IMR-90 (cell line): ENCODE measurements at regions not wholly inside any gene's neighbourhood (a gene's known extent, or its start where the extent isn't known, plus 50 kb on each side); places are given as distances from the start of the nearest gene placed in this dataset.
"Not testable (repeated sequence)": the region's sequence is repeated elsewhere in the genome, so short reads cannot be mapped to it uniquely, and the experiment has no call there.

Experiments
- ATAC-seq: fragments of 200-7000 bp; cut with Tn5 transposase; 2 replicates; pipeline ENCODE4 v1.9.1; 2020; ENCODE audit warnings: low read depth, mild to moderate bottlenecking, moderate library complexity
- BruUV-seq: library from RNA; stranded (reverse); fragments of 400-500 nt; replicated peaks from 2 replicates; lab custom pipeline; 2021; lab: Mats Ljungman, UMichigan
- CTCF ChIA-PET: fragments of 300-600 bp; formaldehyde crosslinking; extraction: SDS; loops from one replicate; lab custom pipeline; 2021; ENCODE audit warnings: antibody characterized with exemption; lab: Yijun Ruan, JAX
- POLR2A ChIA-PET: fragments of 300-600 bp; sonication (Branson Sonifier 250); formaldehyde crosslinking; loops from one replicate; lab custom pipeline; 2022; ENCODE audit warnings: antibody characterized with exemption; ENCODE audit not compliant: unreplicated experiment; lab: Charles Lee
- DNase-seq: peaks from one replicate; pipeline ENCODE4 v3.0.0; 2013
- H2AFZ ChIP-seq: replicated peaks from 2 replicates; pipeline ENCODE3; 2013; ENCODE audit warnings: low read length, mild to moderate bottlenecking; ENCODE audit not compliant: poor library complexity
- H2AK5ac ChIP-seq: 2 replicates; pipeline ENCODE4 v1.6.1; 2013; ENCODE audit warnings: low read depth, low read length, inconsistent platforms
- H2AK9ac ChIP-seq: replicated peaks from 2 replicates; pipeline ENCODE3; 2013; ENCODE audit warnings: mild to moderate bottlenecking, low read depth, low read length, moderate library complexity; ENCODE audit not compliant: poor library complexity
- H2BK120ac ChIP-seq: 2 replicates; pipeline ENCODE4 v1.6.1; 2013; ENCODE audit warnings: low read depth, low read length, inconsistent platforms
- H2BK15ac ChIP-seq: 3 replicates; pipeline ENCODE4 v1.6.1; 2013; ENCODE audit warnings: low read depth, low read length, inconsistent platforms
- H2BK20ac ChIP-seq: 2 replicates; pipeline ENCODE4 v1.6.1; 2013; ENCODE audit warnings: low read depth, mild to moderate bottlenecking, inconsistent platforms, low read length, moderate library complexity
- H2BK5ac ChIP-seq: 2 replicates; pipeline ENCODE4 v1.6.1; 2013; ENCODE audit warnings: mild to moderate bottlenecking, low read depth, low read length, inconsistent platforms; ENCODE audit not compliant: poor library complexity, severe bottlenecking
- H3K14ac ChIP-seq: replicated peaks from 2 replicates; pipeline ENCODE4 v1.6.1; 2013; ENCODE audit warnings: low read depth, low read length, inconsistent platforms
- H3K18ac ChIP-seq: 2 replicates; pipeline ENCODE4 v1.6.1; 2013; ENCODE audit warnings: low read depth, low read length, control low read depth
- H3K23ac ChIP-seq: 2 replicates; pipeline ENCODE4 v1.6.1; 2013; ENCODE audit warnings: low read depth, low read length, inconsistent platforms
- H3K27ac ChIP-seq: 2 replicates; pipeline ENCODE4 v1.5.1; 2013; ENCODE audit warnings: mild to moderate bottlenecking, control low read depth, low read length; ENCODE audit not compliant: insufficient read depth
- H3K27me3 ChIP-seq: 2 replicates; pipeline ENCODE4 v1.6.1; 2013; ENCODE audit warnings: low read length; ENCODE audit not compliant: control insufficient read depth, insufficient read depth
- H3K36me3 ChIP-seq: 2 replicates; pipeline ENCODE4 v1.6.1; 2013; ENCODE audit warnings: low read length, mixed read lengths; ENCODE audit not compliant: control insufficient read depth, insufficient read depth
- H3K4ac ChIP-seq: 2 replicates; pipeline ENCODE4 v1.6.1; 2013; ENCODE audit warnings: low read depth, low read length, inconsistent platforms
- H3K4me1 ChIP-seq: 2 replicates; pipeline ENCODE4 v1.6.1; 2013; ENCODE audit warnings: low read length, mixed read lengths; ENCODE audit not compliant: control insufficient read depth, insufficient read depth
- H3K4me2 ChIP-seq: 2 replicates; pipeline ENCODE4 v1.6.1; 2013; ENCODE audit warnings: low read depth, mild to moderate bottlenecking, control low read depth, low read length, moderate library complexity
- H3K4me3 ChIP-seq: 2 replicates; pipeline ENCODE4 v1.5.1; 2013; ENCODE audit warnings: low read depth, mild to moderate bottlenecking, control low read depth, low read length, moderate library complexity; ENCODE audit not compliant: insufficient read depth
- H3K56ac ChIP-seq: 2 replicates; pipeline ENCODE4 v1.6.1; 2013; ENCODE audit warnings: low read length, inconsistent platforms; ENCODE audit not compliant: insufficient read depth; ENCODE audit errors: extremely low read depth
- H3K79me1 ChIP-seq, 2 experiments: 2 replicates each; pipeline ENCODE4 v1.6.1; 2013; ENCODE audit warnings: low read length in 2 of 2, inconsistent platforms in 1 of 2, low read depth in 1 of 2
- H3K9ac ChIP-seq: 2 replicates; pipeline ENCODE4 v1.6.1; 2013; ENCODE audit warnings: low read depth, low read length, control low read depth
- H3K9me1 ChIP-seq: 2 replicates; pipeline ENCODE4 v1.6.1; 2013; ENCODE audit warnings: low read length, inconsistent platforms; ENCODE audit not compliant: insufficient read depth
- H3K9me3 ChIP-seq: 2 replicates; pipeline ENCODE4 v1.6.1; 2013; ENCODE audit warnings: low read length; ENCODE audit not compliant: control insufficient read depth, insufficient read depth
- H4K20me1 ChIP-seq: 2 replicates; pipeline ENCODE4 v1.6.1; 2013; ENCODE audit warnings: low read length, inconsistent platforms; ENCODE audit not compliant: insufficient read depth
- H4K5ac ChIP-seq: 2 replicates; pipeline ENCODE4 v1.6.1; 2013; ENCODE audit warnings: mild to moderate bottlenecking, low read depth, low read length, control low read depth
- H4K8ac ChIP-seq, 2 experiments: 2 replicates each; pipeline ENCODE4 v1.6.1; 2013; ENCODE audit warnings: low read depth in 2 of 2, low read length in 2 of 2, control low read depth in 1 of 2, inconsistent platforms in 1 of 2
- H4K91ac ChIP-seq: 2 replicates; pipeline ENCODE4 v1.6.1; 2013; ENCODE audit warnings: low read depth, low read length, inconsistent platforms; ENCODE audit not compliant: insufficient read depth
- WGBS, 2 experiments: methylation state at CpG; one replicate each; pipeline versions ENCODE4 v1.1.5 to v1.1.7; 2013; ENCODE audit warnings: missing lambda C conversion rate in 2 of 2; ENCODE audit not compliant: insufficient read length in 1 of 2; ENCODE audit errors: extremely low coverage in 2 of 2; 5-methylcytosine and 5-hydroxymethylcytosine counted together
- dilution Hi-C: fragments of 300-500 bp; cut with HindIII; formaldehyde crosslinking; loops from one replicate; pipeline ENCODE4 v1.14.3; 2018; ENCODE audit warnings: low sequenced_read_pairs; ENCODE audit not compliant: unreplicated experiment
- in situ Hi-C: fragments of 300-500 bp; cut with MboI; formaldehyde crosslinking; loops from 3 replicates; pipeline ENCODE4 v1.14.3; 2019; ENCODE audit warnings: low sequenced_read_pairs, inconsistent platforms, mixed read lengths
- intact Hi-C: fragments of 100-400 bp; cut with micrococcal nuclease; formaldehyde crosslinking; loops from 2 replicates; pipeline ENCODE4 v1.10.0; 2022

GRCh38 chr2:132317026-132317680, 99.5 kb upstream of the GPR39 start:
- BruUV-seq, dilution Hi-C loops: not testable (repeated sequence)
- WGBS, 2 experiments: no CpG with 5 or more reads among the region's 6 CpGs

GRCh38 chr2:132318481-132318880, 98.1 kb upstream of the GPR39 start:
- intact Hi-C loops, H4K5ac ChIP-seq, H3K36me3 ChIP-seq, H4K8ac ChIP-seq, ATAC-seq, CTCF ChIA-PET, H4K20me1 ChIP-seq, H2AK5ac ChIP-seq, dilution Hi-C loops, BruUV-seq, H3K56ac ChIP-seq, H3K9ac ChIP-seq, H2AFZ ChIP-seq, POLR2A ChIA-PET, H3K14ac ChIP-seq, H2BK15ac ChIP-seq, H2BK20ac ChIP-seq, H3K27me3 ChIP-seq, H2AK9ac ChIP-seq, H3K23ac ChIP-seq, DNase-seq, H3K9me3 ChIP-seq, H3K4me3 ChIP-seq, H2BK120ac ChIP-seq, H4K91ac ChIP-seq, H3K18ac ChIP-seq, H3K4me2 ChIP-seq, H3K4ac ChIP-seq, in situ Hi-C loops, H3K79me1 ChIP-seq, H2BK5ac ChIP-seq, H3K27ac ChIP-seq, H3K4me1 ChIP-seq, H3K9me1 ChIP-seq: not testable (repeated sequence)
- no CpG with 5 or more reads among the region's 4 CpGs for WGBS, 2 experiments

More at GRCh38 chr2:132317026-132317680, 99.5 kb upstream of the GPR39 start:
- H3K23ac ChIP-seq, H2AFZ ChIP-seq, H4K20me1 ChIP-seq, H3K9me1 ChIP-seq, H2BK20ac ChIP-seq, H3K79me1 ChIP-seq, H2AK5ac ChIP-seq, H3K36me3 ChIP-seq, POLR2A ChIA-PET, H3K4me1 ChIP-seq, H3K4me3 ChIP-seq, H2BK5ac ChIP-seq, H3K9ac ChIP-seq, H3K27ac ChIP-seq, H3K56ac ChIP-seq, H3K4me2 ChIP-seq, H3K9me3 ChIP-seq, H4K8ac ChIP-seq, H3K4ac ChIP-seq, H2BK120ac ChIP-seq, H2AK9ac ChIP-seq, in situ Hi-C loops, DNase-seq, H3K14ac ChIP-seq, H3K27me3 ChIP-seq, CTCF ChIA-PET, H4K91ac ChIP-seq, H3K18ac ChIP-seq, intact Hi-C loops, H2BK15ac ChIP-seq, ATAC-seq, H4K5ac ChIP-seq: not testable (repeated sequence)
